GM12878 (cell line): ENCODE measurements at regions not wholly inside any gene's neighbourhood (a gene's known extent, or its start where the extent isn't known, plus 50 kb on each side); places are given as distances from the start of the nearest gene placed in this dataset.

Experiments
- ATAC-seq: fragments of 200-7000 bp; cut with Tn5 transposase; 3 replicates; pipeline ENCODE4 v1.9.1; 2020; ENCODE audit warnings: mild to moderate bottlenecking, moderate library complexity
- BruUV-seq: library from RNA; stranded (reverse); fragments of 400-500 nt; replicated peaks from 2 replicates; lab custom pipeline; 2021; lab: Mats Ljungman, UMichigan
- CTCF ChIA-PET: fragments of 300-600 bp; sonication (Branson Sonifier 250); formaldehyde crosslinking; extraction: SDS; loops from one replicate; lab custom pipeline; 2021; ENCODE audit warnings: inconsistent platforms; lab: Yijun Ruan, JAX
- POLR2A ChIA-PET: fragments of 350-600 bp; formaldehyde crosslinking; extraction: SDS; loops from one replicate; lab custom pipeline; 2021; ENCODE audit warnings: inconsistent platforms; lab: Charles Lee
- RAD21 ChIA-PET: fragments of 300-600 bp; sonication (Branson Sonifier 250); formaldehyde crosslinking; loops from one replicate; lab custom pipeline; 2023; ENCODE audit warnings: antibody characterized with exemption; ENCODE audit not compliant: unreplicated experiment; lab: Charles Lee
- SMC1A ChIA-PET: fragments of 300-600 bp; sonication (Branson Sonifier 250); formaldehyde crosslinking; loops from one replicate; lab custom pipeline; 2023; ENCODE audit not compliant: unreplicated experiment, uncharacterized antibody; lab: Charles Lee
- DNase-seq: peaks from one replicate; pipeline ENCODE4 v3.0.0-alpha.2; 2011; ENCODE audit warnings: low read depth, low spot score
- FAIRE-seq: peaks from 3 replicates; lab custom pipeline; 2011; peaks lifted over from hg19 to GRCh38; lab: Jason Lieb, UNC
- H2AFZ ChIP-seq: 2 replicates; pipeline ENCODE4 v1.6.0; 2011; ENCODE audit warnings: low read depth, low read length, control low read depth; ENCODE audit not compliant: control insufficient read depth
- H3K27ac ChIP-seq: 2 replicates; pipeline ENCODE4 v1.5.1; 2011; ENCODE audit warnings: control low read depth; ENCODE audit not compliant: control insufficient read depth, insufficient read depth
- H3K27me3 ChIP-seq, 2 experiments: replicated peaks in 1 of 2; 2 replicates each; pipeline versions ENCODE4 v1.6.0 to v1.6.1; 2011; ENCODE audit warnings: low read length in 1 of 2; ENCODE audit not compliant: control insufficient read depth in 2 of 2, insufficient read depth in 2 of 2
- H3K36me3 ChIP-seq, 2 experiments: 2 replicates each; pipeline ENCODE4 v1.5.1; 2011; ENCODE audit warnings: low read length in 1 of 2; ENCODE audit not compliant: control insufficient read depth in 2 of 2, insufficient read depth in 2 of 2
- H3K4me1 ChIP-seq: 2 replicates; pipeline ENCODE4 v1.6.1; 2011; ENCODE audit warnings: mild to moderate bottlenecking, low read length, moderate library complexity, mixed read lengths; ENCODE audit not compliant: control insufficient read depth, insufficient read depth
- H3K4me2 ChIP-seq: 2 replicates; pipeline ENCODE4 v1.6.0; 2011; ENCODE audit warnings: control low read depth; ENCODE audit not compliant: control insufficient read depth, insufficient read depth
- H3K4me3 ChIP-seq: fragments of 200-600 bp; sonication (generic); 2 replicates; pipeline ENCODE4 v1.5.1; 2016
- H3K79me2 ChIP-seq: 2 replicates; pipeline ENCODE4 v1.6.0; 2011; ENCODE audit warnings: low read length; ENCODE audit not compliant: control insufficient read depth, insufficient read depth
- H3K9ac ChIP-seq: 2 replicates; pipeline ENCODE4 v1.8.0; 2011; ENCODE audit warnings: low read length, control low read depth, mixed read lengths; ENCODE audit not compliant: control insufficient read depth, insufficient read depth
- H3K9me3 ChIP-seq: replicated peaks from 3 replicates; pipeline ENCODE4 v1.5.1; 2011; ENCODE audit warnings: mild to moderate bottlenecking, low read length; ENCODE audit not compliant: control insufficient read depth, insufficient read depth
- H4K20me1 ChIP-seq: 2 replicates; pipeline ENCODE4 v1.6.0; 2011; ENCODE audit not compliant: control insufficient read depth, insufficient read depth
- BCL11A ChIP-seq: IDR thresholded peaks from 2 replicates; pipeline ENCODE4 v1.6.1; 2011; ENCODE audit warnings: low read depth, low read length
- BMI1 ChIP-seq: fragments of 450-650 bp; IDR thresholded peaks from 2 replicates; pipeline ENCODE4 v1.6.1; 2016; ENCODE audit warnings: mild to moderate bottlenecking, moderate library complexity, borderline replicate concordance
- CBFB ChIP-seq: IDR thresholded peaks from 2 replicates; pipeline ENCODE4 v1.6.1; 2016; ENCODE audit warnings: antibody characterized with exemption, low read depth
- MXI1 ChIP-seq: fragments of 150-350 bp; IDR thresholded peaks from 2 replicates; pipeline ENCODE4 v1.6.1; 2011; ENCODE audit warnings: low read depth, mild to moderate bottlenecking, inconsistent platforms, low read length, improper control_type of control experiment
- POU2F2 ChIP-seq: IDR thresholded peaks from 3 replicates; pipeline ENCODE4 v1.6.1; 2011; ENCODE audit warnings: low read depth, mild to moderate bottlenecking, low read length, borderline replicate concordance
- SRF ChIP-seq, 2 experiments: IDR thresholded peaks; 2 replicates each; pipeline ENCODE4 v1.6.1; 2011; ENCODE audit warnings: low read depth in 2 of 2, low read length in 2 of 2, mild to moderate bottlenecking in 1 of 2, moderate library complexity in 1 of 2
- SUPT20H ChIP-seq: IDR thresholded peaks from 2 replicates; pipeline ENCODE4 v1.6.1; 2011; ENCODE audit warnings: low read depth, mild to moderate bottlenecking, low read length, moderate library complexity, borderline replicate concordance; ENCODE audit not compliant: control insufficient read depth
- TAF1 ChIP-seq: IDR thresholded peaks from 2 replicates; pipeline ENCODE4 v1.6.1; 2011; ENCODE audit warnings: mild to moderate bottlenecking, low read depth, low read length, borderline replicate concordance
- YY1 ChIP-seq: IDR thresholded peaks from 2 replicates; pipeline ENCODE4 v1.6.1; 2011; ENCODE audit warnings: low read depth, mild to moderate bottlenecking, low read length
- ZNF622 ChIP-seq: fragments of 450-650 bp; IDR thresholded peaks from 2 replicates; pipeline ENCODE4 v1.6.1; 2017; ENCODE audit warnings: mild to moderate bottlenecking, inconsistent platforms
- ZZZ3 ChIP-seq: IDR thresholded peaks from 2 replicates; pipeline ENCODE4 v1.6.1; 2011; ENCODE audit warnings: low read depth; ENCODE audit not compliant: control insufficient read depth, insufficient read length
- WGBS: methylation state at CpG from one replicate; pipeline ENCODE4 v1.1.6; 2016; ENCODE audit warnings: low lambda C conversion rate; ENCODE audit not compliant: insufficient replicate concordance, insufficient coverage; ENCODE audit errors: missing lambda C conversion rate; 5-methylcytosine and 5-hydroxymethylcytosine counted together
- in situ Hi-C: fragments of 300-500 bp; cut with MboI; formaldehyde crosslinking; loops from 9 replicates; pipeline ENCODE4 v1.14.3; 2018; ENCODE audit warnings: mixed read lengths
- intact Hi-C: fragments of 100-400 bp; cut with micrococcal nuclease; formaldehyde crosslinking; loops from one replicate; pipeline ENCODE4 v1.14.2; 2022; ENCODE audit not compliant: unreplicated experiment
- TF ChIP-seq, protein P1 (sequence below): fragments of 450-650 bp; conservative IDR thresholded peaks from 2 replicates; pipeline ENCODE4 v1.6.1; 2017; ENCODE audit warnings: mild to moderate bottlenecking, moderate library complexity

GRCh38 chr6:74015427-74015826 lies 319.4 kb downstream of the CD109 start:
- in situ Hi-C loops (no loop called here), intact Hi-C loops (no loop called here)
- SMC1A ChIA-PET: no interaction called here
- CTCF ChIA-PET: interaction anchor here (0.6 kb wide), 1 partner anchor 560 kb away, joined by 3 read pairs; no protein-coding TSS in a partner anchor
- Histone ChIP-seq H3K4me3 (no peak overlapping the region), H3K27ac (no peak overlapping the region), H3K4me1 (no peaks in the 10 kb centered on the region), H4K20me1 (no peaks in the 10 kb centered on the region), H3K4me2 (no peak overlapping the region), H3K36me3 (no peaks in the 10 kb centered on the region), H3K27me3 (no peaks in the 10 kb centered on the region), H3K9me3 (no peaks in the 10 kb centered on the region), H3K79me2 (no peaks in the 10 kb centered on the region), H3K9ac (no peak overlapping the region), H2AFZ (no peak overlapping the region)
- WGBS: 0% methylated on average over 1 of the region's 1 CpG
- FAIRE-seq (no peak), DNase-seq (no peak), ATAC-seq (no peak)
- no peak for TF ChIP-seq BCL11A
- TF ChIP-seq SUPT20H: no peak
- TF ChIP-seq BMI1: no peak
- TF ChIP-seq, protein P1, sequence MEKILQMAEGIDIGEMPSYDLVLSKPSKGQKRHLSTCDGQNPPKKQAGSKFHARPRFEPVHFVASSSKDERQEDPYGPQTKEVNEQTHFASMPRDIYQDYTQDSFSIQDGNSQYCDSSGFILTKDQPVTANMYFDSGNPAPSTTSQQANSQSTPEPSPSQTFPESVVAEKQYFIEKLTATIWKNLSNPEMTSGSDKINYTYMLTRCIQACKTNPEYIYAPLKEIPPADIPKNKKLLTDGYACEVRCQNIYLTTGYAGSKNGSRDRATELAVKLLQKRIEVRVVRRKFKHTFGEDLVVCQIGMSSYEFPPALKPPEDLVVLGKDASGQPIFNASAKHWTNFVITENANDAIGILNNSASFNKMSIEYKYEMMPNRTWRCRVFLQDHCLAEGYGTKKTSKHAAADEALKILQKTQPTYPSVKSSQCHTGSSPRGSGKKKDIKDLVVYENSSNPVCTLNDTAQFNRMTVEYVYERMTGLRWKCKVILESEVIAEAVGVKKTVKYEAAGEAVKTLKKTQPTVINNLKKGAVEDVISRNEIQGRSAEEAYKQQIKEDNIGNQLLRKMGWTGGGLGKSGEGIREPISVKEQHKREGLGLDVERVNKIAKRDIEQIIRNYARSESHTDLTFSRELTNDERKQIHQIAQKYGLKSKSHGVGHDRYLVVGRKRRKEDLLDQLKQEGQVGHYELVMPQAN: no peak
- TF ChIP-seq POU2F2: no peak
- no peak for TF ChIP-seq SRF (IDR thresholded peaks at IDR 0.05; ENCODE audit: low read depth in 2 of 2, low read length in 2 of 2)
- TF ChIP-seq YY1: no peak
- TF ChIP-seq CBFB: no peak
- no peak for TF ChIP-seq TAF1
- TF ChIP-seq ZZZ3: no peak
- TF ChIP-seq MXI1: no peak
- TF ChIP-seq ZNF622: no peak
- BruUV-seq: no TSS peak
- RAD21 ChIA-PET: no interaction called here
- POLR2A ChIA-PET: no interaction called here
